Glomerular visceral epithelial cell (primary cell): ENCODE measurements at regions not wholly inside any gene's neighbourhood (a gene's known extent, or its start where the extent isn't known, plus 50 kb on each side); places are given as distances from the start of the nearest gene placed in this dataset.
"Not testable (repeated sequence)": the region's sequence is repeated elsewhere in the genome, so short reads cannot be mapped to it uniquely, and the experiment has no call there.

Experiments used
- DNase-seq: peaks from one replicate; pipeline ENCODE4 v3.0.0-alpha.2; 2016; ENCODE audit errors: extremely low spot score

- DNase-seq, result peak; percentile 74
Measured at GRCh38 chr9:31304576-31304975, 1079.9 kb upstream of the ACO1 start.

GRCh38 chr9:31314241-31314640 is 1070.2 kb upstream of the ACO1 start:
- DNase-seq, result no peak

GRCh38 chr9:31320494-31320893 is 1063.9 kb upstream of the ACO1 start:
- DNase-seq, result no peak

- no peak for DNase-seq
Measured at GRCh38 chr9:31321256-31321655, 1063.2 kb upstream of the ACO1 start.

- no peak for DNase-seq
Measured at GRCh38 chr9:31321686-31322085, 1062.8 kb upstream of the ACO1 start.

- DNase-seq, result no peak
Measured at GRCh38 chr9:31323726-31324444, 1060.6 kb upstream of the ACO1 start.

GRCh38 chr9:31325778-31326177 is 1058.7 kb upstream of the ACO1 start:
- DNase-seq, result no peak

- DNase-seq, result not testable (repeated sequence)
Measured at GRCh38 chr9:31326883-31327282, 1057.6 kb upstream of the ACO1 start.

- DNase-seq, result no peak
Measured at GRCh38 chr9:31334837-31335528, 1049.5 kb upstream of the ACO1 start.

- no peak for DNase-seq
Measured at GRCh38 chr9:31335529-31336234, 1048.8 kb upstream of the ACO1 start.

GRCh38 chr9:31336386-31336785 is 1048.1 kb upstream of the ACO1 start:
- DNase-seq, result no peak

GRCh38 chr9:31336841-31337240 is 1047.6 kb upstream of the ACO1 start:
- DNase-seq, result peak; percentile 9

GRCh38 chr9:31347082-31347617 is 1037.3 kb upstream of the ACO1 start:
- peak; percentile 25 for DNase-seq

GRCh38 chr9:31355159-31355882 is 1029.1 kb upstream of the ACO1 start:
- DNase-seq, result no peak

- DNase-seq, result no peak
Measured at GRCh38 chr9:31355965-31356364, 1028.5 kb upstream of the ACO1 start.

GRCh38 chr9:31359071-31359470 is 1025.4 kb upstream of the ACO1 start:
- no peak for DNase-seq

- no peak for DNase-seq
Measured at GRCh38 chr9:31364171-31364570, 1020.3 kb upstream of the ACO1 start.

- DNase-seq, result peak; percentile 5
Measured at GRCh38 chr9:31372799-31373587, 1011.5 kb upstream of the ACO1 start.

- DNase-seq, result no peak
Measured at GRCh38 chr9:31377358-31377757, 1007.1 kb upstream of the ACO1 start.

GRCh38 chr9:31388660-31389059 is 995.8 kb upstream of the ACO1 start:
- no peak for DNase-seq

GRCh38 chr9:31389075-31389474 is 995.4 kb upstream of the ACO1 start:
- no peak for DNase-seq
